Posterior vena cava (tissue), 2 donors: ENCODE measurements at regions not wholly inside any gene's neighbourhood (a gene's known extent, or its start where the extent isn't known, plus 50 kb on each side); places are given as distances from the start of the nearest gene placed in this dataset.

Source experiments
- DNase-seq: peaks from one replicate; pipeline ENCODE4 v3.0.0-alpha.2; 2020; ENCODE audit warnings: low spot score
- intact Hi-C, 2 donors: fragments of 100-400 bp; cut with DNase I; formaldehyde crosslinking; loops; one replicate each; pipeline versions ENCODE4 v1.14.1 to v1.14.2; 2022 to 2023
- donor health status: DM: yes; HTN: yes; CAD: no.
- donor health status: DM: yes; HTN: yes; CAD: no.

DNA sequence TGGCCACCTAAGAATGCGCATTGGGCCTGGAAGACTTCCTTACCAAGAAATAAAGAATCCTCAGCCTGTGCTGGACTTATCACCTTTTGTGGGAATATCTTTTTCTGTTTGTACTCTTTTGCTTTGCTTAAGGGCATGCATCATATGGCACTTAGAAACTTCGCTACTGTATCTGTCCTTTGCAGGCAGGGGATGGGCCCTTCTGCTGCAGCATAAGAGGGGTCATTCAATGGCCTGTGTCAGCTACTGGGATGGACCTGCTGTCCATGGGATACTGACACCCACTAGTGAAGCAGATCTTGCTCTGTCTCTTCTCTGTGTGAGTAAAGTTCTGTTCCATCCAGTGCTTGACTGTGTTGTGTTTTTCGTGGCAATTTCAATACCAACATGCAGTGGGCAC is 239.0 kb upstream of the JUN start:
- no peak for DNase-seq
- intact Hi-C loops = no loop called here

DNA sequence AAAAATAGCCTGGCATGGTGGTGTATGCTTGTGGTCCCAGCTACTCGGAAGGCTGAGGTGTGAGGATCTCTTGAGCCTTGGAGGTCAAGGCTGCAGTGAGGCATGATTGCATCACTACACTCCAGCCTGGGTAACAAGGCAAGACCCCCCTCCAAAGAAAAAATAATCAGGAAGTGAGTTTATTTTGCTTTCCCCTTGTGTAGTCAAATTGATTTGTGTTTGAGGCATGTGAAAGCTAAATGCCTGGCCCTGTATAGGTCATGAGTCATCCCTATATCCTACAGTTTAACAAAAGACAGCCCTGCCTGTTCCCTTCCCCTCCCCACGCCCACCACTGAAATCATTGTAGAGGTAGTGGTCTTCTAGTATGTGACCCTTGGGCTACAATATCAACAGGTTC is 241.4 kb upstream of the JUN start:
- intact Hi-C loops = no loop called here
- no peak for DNase-seq

DNA sequence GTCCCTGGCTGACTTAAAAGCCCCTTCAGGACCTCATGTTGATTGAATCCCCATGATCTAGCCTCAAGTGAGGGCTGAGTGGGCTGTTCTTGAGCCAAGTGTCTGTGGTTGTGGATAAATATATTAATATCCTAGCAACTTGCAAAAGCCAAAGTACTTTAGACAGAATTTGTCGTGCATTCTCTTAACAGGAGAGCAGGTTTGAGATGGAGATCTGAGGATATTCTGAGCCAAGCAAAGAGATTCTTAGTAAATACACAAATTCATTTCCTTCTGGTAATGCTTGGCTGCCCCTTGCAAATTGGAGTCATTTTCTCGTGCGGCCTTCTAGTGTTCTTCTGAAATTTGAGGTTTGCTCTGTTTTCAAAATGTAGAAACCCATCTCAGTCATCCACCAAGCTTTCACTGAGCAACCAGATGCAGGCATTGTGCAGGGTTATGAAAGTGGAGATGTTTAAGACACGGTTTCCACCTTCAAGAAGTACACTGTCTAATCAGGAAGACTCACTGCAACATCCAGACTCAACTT is 242.1 kb upstream of the JUN start:
- intact Hi-C loops = no loop called here

DNA sequence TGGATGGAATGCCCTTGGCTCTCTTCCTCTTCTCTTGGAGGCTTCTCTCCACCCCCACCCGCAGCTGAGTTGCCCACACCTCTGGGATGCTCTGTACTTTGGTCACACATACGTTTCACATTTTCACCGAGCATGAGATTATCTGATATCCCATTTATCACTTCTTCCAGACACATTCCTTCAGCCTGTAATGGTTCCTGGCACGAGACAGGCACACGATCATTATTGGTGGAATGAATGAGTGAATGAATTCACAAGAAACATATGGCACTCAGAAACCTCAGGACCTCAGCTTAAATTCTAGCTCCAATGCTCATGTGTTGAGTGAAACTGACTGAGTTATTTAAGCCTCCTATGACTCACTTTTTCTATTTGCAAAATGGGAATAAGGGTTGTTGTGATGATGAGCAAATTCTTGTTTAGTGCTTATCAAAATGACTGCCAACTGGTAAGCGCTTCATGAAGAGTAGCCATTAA is 242.7 kb upstream of the JUN start:
- intact Hi-C loops = no loop called here
- no peak for DNase-seq

More for the DNA sequence above, 242.1 kb upstream of the JUN start:
- DNase-seq = no peak

DNA sequence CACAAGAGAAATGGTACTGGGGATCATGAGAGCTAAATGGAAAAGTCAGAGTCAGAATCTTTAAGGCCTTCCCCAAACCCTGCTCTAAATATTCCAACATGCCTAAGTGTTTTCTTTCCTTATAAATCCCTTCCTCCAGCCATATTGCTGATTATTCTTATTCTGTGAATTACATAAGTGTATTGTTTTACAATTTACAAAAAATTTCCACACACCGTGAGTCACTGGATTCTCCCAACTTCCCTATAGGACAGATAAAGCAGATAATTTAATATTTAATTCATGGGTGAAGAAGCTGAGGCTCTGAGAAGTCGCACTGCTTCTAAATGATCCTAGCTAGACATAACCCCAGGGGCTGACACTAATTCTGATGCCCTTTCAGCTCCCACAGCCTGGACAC is 243.3 kb upstream of the JUN start:
- DNase-seq = no peak
- intact Hi-C loops = no loop called here

DNA sequence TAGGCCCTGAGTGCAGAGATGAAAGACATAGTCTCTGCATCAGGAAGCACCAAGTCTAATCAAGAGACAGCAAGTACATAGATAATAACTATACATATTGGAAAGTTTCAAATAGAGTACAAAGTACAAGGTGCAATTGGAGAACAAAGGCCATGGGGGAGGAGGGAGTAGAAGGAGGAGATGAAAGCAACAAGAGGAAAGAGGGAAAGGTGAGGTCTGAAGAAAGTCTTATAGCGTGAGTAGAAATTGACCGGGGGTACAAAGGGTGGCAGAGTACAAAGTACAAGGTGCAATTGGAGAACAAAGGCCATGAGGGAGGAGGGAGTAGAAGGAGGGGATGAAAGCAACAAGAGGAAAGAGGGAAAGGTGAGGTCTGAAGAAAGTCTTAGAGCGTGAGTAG is 244.2 kb upstream of the JUN start:
- no peak for DNase-seq
- intact Hi-C loops = no loop called here

DNA sequence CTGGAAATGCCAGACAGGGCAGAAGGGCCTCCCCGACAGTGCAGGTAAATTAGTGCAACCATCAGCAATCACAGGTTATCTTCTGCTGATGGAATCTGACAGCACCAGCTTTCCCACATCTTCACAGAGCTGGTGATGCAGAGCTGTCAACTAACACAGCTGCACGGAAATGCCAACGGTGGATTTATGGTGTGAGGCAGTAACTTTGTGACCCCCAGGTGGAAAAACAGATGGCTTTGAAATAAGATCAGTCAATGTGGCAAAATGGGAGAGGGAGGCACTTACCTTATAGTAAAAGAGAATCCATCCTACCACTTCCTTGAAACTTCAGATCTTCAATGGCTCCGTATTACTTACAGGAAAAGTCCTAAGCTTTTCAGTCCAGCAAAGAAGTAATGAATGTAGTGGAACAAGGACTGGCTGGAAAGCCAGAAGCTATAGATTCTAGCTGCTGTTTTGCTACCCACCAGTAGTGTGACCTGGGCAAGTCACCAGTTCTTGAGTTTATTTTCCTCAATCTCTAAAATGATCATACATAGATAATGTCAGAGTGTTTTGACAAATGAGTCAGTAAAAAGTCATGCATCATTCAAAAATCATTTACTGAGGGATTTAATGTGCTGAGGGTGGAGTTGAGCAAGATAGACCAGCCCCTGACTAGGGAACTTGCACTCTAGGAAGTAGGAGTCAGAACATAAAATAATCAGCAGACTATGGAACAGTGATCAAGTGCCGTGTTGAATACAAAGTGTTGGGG is 245.7 kb upstream of the JUN start:
- intact Hi-C loops = no loop called here
- DNase-seq = no peak

DNA sequence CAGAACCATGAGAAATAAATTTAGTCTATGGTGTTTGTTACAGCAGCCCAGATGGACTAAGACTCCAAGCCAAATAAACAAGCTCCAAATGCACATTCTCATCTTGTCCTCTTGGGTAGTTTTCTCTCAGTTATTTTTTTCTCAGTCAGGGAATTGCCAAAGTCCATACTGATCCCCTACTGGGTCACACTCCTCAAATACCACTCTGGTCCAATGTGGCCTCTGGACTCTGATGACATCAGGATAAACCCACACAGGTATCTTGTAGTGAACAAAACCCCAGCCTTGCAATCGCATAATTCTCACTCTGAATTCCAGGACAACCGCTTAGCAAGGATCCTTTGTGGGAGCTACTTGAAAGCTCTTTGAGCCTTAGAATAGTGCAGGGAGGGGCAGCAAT is 248.4 kb upstream of the JUN start:
- no peak for DNase-seq

DNA sequence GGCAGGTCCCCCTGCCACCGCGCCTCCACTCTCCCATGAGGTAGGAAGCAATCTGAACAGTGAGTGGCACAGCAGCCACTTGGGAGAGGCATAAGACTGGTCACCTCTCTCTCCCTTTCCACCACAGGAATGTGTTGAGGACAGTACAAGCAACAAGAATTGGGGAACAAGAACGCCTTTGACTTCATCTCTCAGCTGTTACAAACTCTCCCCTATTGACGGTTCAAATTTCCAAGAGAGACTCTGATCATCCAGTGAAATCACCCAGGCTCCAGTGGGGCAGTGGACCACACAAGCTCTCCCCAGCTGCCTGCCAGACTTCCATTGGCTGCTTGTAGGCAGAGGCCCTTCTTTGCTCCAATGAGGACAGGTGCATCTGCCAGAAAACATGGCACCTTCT is 249.9 kb upstream of the JUN start:
- no peak for DNase-seq
- intact Hi-C loops = loop anchor here in 1 of 2 donors (2.0 kb wide), 1 partner anchor 179 kb away; no protein-coding TSS in a partner anchor

More for the DNA sequence above, 248.4 kb upstream of the JUN start:
- intact Hi-C loops = loop anchor here in 1 of 2 donors (2.0 kb wide), 1 partner anchor 181 kb away; no protein-coding TSS in a partner anchor

DNA sequence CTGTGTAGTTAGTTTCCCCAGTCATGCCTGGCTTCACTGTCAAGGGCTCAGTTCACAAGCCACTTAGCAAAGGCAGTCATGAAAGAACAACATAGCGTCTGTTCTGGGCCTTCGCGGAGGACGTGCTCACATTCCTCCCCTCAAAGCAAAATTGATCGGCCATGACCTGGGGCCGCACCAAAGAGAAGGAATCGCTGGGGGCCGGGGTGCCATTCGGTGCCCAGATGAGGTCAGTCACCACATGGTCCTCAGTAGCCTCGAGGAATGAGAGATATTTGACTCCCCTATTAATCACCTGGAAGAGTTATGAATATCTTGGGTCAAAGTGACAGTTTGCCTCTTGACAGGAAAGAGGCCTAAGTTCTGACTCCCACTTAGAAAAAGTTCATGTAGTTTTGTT is 251.1 kb upstream of the JUN start:
- intact Hi-C loops = no loop called here
- DNase-seq = no peak

DNA sequence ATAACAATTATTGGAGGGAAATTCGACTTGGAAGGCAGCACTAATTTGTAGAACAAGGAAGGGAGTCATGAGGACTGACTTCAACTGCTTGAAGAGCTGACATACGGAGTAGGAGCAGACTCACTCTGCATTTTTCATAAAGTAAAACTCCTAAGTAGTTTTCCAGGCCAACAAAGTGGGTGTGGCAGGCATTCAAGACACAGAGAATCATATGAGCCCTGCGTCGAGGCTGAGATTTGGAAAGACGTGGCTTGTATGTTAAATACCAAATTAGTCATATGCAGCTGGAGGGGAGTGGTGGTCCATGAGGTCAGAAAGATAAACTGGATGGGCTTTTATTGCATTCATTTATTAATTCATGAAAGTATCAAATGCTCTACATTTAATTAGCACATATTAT is 255.7 kb upstream of the JUN start:
- intact Hi-C loops = no loop called here

DNA sequence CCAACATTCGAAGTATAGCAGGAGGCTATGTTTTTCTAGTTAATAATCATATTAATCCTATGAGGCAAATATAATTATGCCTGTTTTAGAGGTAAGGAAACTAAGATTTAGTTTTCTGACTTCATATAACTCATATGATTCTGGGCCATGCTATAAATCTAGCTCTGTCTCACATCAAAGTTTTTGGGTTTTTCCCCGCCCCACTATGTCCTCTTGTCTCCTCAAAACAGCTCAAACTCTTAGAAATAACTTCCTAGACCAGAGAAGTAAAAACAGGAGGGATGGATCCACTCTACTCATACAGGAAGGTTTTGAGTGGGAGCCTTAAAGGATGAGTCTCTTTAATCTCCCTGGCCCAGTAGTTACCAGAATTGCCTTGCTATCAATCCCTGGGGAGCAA is 256.4 kb upstream of the FGGY start:
- intact Hi-C loops = no loop called here
- no peak for DNase-seq

More for the DNA sequence above, 255.7 kb upstream of the JUN start:
- DNase-seq = no peak

DNA sequence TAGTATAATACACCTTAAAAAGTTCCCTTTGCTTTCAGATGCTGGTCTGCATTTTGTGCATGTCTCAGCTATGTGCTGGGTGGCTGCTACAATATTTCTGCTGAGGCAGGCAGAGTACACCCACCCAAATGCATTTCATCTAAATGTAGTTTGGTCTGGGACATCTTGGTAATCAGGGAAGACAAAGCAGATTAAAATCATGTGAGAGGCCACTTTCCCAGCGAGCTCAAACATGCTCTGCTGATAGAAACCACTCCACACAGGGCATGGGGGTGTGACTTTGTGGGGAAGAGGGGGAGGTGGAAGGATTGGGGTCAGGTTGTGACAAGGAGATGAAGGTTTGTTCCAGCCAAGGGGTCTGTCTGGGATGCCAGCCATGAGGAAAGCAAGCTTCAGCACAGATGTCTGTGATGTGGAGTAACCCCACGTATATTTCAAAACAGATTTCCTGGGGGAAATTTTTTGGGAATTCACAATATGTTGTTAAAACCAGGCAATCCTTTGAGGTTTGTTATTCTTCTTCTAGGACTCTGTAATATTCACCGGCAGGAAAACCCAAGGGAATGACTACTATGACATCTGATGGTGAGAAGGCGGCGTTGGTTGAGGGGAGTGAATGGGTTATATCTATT is 255.1 kb upstream of the FGGY start:
- intact Hi-C loops = no loop called here
- DNase-seq = no peak

DNA sequence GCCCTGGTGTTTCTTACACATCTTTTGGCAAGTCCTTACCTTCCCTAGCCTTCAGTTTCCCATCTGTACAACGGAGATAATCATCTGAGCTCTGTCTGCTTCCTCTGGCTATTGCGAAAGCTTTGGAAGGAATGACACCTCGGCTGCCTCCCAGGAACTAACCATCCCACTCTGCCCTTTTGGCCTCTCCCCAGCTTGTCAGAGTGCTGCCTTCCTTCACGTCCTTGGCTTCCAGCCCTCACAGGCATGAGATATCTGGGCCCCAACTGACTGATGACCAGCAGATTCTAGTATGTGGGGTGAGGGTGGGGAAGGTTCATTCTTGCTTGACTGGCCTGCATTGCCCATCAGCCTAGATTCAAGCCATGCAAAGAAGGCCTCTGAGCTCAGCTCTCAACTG is 253.1 kb upstream of the FGGY start:
- intact Hi-C loops = no loop called here
- DNase-seq = peak; percentile 83

DNA sequence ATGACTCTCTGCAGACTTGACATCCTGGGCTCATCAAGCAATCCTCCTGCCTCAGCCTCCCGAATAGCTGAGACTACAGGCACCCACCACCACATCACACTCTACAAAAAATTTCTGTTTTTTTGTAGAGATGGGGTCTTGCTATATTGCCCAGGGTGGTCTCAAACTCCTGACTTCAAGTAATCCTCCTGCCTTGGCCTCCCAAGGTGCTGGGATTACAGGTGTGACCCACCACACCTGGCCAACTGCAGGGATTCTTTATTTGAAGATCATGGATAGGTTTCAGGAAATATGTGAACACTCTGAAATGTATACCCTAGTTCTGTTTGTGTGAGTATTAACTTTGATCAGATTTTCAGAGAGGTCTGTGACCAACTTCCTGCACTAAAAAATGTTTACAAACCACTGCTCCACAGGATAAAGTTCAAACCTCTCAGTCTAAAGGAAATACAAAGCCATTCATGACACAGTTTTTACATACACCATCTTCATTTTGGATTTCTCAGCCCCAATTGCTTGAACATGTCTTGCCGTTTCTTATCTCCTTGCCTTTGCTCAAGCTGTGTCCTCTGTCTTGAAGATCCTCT is 252.3 kb upstream of the FGGY start:
- no peak for DNase-seq
- intact Hi-C loops = no loop called here

DNA sequence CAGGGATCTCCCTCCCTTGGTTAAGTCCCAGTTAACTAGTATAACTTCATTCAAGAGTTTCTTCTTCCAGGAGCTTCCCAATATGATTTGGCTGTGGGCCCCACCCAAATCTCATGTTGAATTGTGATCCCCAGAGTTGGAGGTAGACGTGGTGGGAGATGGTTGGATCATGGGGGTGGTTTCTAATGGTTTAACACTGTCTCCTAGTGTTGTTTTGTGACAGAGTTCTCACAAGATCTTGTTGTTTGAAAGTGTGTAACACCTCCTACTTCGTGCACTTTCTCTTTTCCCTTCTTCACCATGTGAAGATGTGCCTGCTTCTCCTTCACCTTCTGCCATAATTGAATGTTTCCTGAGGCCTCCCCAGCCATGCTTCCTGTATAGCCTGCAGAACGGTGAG is 251.8 kb upstream of the FGGY start:
- DNase-seq = no peak
- intact Hi-C loops = no loop called here

DNA sequence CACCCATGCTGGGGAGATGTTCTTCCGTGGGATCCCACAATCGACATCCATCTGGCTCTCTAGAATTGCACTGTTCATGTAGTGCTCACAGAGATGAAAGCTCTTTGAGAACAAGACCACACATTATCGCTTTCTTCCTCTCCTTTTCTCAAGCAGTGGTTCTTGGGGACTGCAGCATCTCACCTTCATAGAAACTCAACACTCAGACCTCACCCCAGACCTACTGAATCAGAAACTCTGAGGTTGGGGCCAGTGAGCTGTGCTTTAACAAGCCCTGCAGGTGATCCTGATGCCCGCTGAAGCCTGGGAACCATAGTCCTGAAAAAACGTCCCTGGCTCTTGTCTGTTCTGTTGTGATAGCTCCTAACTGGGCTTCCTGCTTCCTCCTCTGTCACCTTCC is 251.3 kb upstream of the FGGY start:
- no peak for DNase-seq
- intact Hi-C loops = no loop called here

DNA sequence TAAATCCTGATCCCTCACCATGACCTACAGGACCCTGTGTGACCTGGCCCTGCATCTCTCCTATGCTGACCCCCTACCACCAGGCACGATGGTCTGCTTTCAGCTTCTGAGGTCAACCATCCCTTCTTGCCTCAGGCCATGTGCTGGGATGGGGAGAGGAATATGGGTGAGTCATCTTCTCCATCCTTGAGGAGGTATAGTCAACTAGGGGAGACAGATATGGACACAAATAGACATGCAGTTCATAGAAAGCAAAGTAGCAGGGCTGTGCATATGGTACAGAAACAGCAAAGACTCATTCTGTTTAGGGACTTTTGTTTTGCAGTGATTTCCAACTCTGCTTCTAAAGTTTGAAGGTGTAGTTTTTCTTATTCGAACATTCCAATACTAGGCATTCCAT is 250.8 kb upstream of the FGGY start:
- DNase-seq = no peak
- intact Hi-C loops = no loop called here

DNA sequence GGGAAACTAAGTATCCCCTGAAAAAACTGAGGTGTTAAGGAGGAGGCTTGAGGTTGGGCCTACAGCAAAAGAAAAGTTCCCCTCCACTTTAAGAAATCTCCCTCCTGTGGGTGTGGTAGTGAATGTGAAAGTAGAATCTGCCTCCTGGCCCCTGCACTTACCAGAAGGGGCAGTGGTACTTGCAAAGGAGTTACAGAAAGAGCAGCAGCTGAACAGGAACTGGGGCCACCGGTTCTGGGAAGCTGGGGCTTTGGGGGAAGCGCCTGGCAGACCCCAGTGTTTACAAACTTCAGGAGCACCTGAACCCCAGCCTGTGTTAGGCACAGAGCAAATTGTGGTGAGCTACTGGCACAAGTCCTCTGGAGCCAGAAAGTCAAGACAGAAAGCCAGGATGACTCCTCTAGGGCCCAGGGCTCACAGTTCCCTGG is 250.2 kb upstream of the FGGY start:
- intact Hi-C loops = no loop called here
- no peak for DNase-seq

DNA sequence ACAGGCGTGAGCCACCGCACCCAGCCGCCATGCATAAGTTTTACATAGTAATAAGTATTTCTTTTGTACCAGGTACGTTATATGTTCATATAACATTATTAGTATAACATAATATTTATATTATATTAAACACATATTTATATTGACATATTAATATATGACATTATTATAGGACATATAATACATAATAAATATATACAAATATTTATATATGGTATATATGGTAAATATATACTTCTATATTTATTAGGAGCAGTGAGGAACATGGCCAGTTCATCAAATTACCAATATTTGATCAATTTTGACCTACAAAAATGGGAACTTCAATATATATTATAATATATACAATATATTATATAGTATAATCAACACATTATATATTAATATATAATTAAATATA is 245.9 kb upstream of the FGGY start:
- DNase-seq = no peak

More for the DNA sequence above, 245.9 kb upstream of the FGGY start:
- intact Hi-C loops = no loop called here
